GM18858 (cell line): ENCODE measurements at regions not wholly inside any gene's neighbourhood (a gene's known extent, or its start where the extent isn't known, plus 50 kb on each side); places are given as distances from the start of the nearest gene placed in this dataset.

Experiments
- ATAC-seq: cut with Tn5 transposase; IDR thresholded peaks from one replicate; pipeline ENCODE4 v1.9.1; 2021; ENCODE audit not compliant: unreplicated experiment

GRCh38 chr12:19572920-19573558 is 133.7 kb downstream of the AEBP2 start:
- ATAC-seq = no peak

GRCh38 chr12:19573866-19574265 is 134.6 kb downstream of the AEBP2 start:
- ATAC-seq = no peak

- ATAC-seq = no peak
Measured at GRCh38 chr12:19574601-19575000, 135.3 kb downstream of the AEBP2 start.

DNA sequence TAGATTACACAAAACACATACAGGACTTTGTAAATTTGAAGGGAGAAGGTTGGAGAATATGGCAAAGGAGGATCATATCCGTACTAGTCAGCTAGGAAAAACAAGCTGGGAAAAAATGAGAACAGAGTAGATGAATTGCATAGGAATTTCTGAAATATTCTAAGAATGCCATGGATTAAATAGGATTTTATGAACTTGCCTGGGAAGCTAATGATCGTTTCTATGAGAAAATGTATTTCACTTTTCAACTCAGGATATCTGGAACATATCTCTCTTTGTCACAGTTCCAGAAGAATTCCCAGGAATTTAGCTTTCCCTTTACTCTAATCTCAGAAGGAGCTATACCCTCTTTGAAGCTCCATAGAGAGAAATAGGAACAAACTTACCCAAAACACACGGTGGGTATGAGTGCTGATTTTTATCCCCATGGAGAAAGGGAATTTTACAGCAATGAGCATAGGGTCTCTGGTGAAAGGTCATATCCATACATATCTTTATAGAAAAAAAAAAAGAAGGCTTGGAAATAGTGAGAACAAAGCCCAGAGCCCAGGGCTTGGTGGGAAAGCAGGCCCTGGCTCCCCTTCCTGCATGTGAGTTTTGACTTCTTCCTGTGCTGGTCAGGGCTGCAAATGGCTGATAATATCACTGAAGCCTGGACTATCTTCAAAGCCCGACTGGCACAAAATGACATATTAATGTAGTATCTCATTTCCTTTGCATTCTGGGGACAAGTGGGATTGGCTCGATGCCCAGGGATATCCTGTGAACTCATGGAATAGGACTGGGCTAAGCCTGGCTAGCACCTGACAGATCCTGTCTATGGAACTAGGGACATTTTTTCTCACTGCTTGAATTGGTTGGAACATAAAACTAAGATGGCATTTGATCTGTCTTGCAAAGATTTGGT is 136.3 kb downstream of the AEBP2 start:
- no peak for ATAC-seq

GRCh38 chr12:19576506-19577280 is 137.4 kb downstream of the AEBP2 start:
- ATAC-seq = no peak

DNA sequence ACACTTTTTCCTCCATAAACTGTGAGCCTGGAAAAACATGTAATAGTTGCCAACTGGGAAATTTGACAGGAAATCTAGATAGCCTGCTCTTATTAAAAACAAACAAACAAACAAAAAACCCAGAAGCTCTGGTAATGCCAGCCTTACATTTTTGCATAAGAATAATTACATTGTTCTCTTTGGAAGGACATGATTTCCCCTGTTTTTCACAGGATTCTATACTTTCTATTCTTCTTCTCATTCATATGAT is 137.9 kb downstream of the AEBP2 start:
- ATAC-seq = no peak

DNA sequence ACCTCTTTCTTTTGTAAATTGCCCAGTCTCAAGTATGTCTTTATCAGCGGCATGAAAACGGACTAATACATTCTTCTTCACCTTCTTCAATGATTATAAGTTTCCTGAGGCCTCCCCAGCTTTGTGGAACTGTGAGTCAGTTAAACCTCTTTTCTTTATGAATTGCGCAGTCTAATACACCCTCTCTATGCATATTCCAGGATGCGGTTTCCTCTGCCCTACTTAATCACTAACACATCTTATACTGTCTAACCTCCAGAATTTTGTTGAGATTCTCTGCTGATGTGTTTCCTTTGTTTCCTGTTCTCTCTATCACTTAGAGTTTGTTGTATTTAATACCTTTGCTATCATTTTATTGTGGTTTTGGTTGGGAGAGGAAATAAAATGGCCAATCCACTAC is 145.4 kb downstream of the AEBP2 start:
- ATAC-seq = no peak

- ATAC-seq = no peak
Measured at GRCh38 chr12:19588951-19589350, 149.7 kb downstream of the AEBP2 start.

DNA sequence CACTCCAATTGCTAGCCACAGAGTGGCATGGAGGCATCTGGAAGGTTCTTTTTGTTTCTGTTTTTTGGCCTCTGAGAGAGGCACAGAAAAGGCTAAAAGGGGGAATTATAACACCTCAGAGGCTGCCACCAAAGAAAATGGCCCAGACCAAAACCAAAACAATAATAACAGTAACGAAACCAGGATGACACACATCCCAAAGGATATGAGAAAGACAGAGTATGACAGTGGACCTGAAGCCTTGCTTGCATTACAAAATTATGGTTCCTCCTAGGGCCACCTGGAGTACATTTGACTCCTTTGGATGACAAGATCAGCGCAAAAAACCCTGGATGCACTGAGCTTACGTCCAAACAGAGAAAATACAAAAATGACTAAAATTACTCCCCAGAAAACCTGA is 152.7 kb downstream of the AEBP2 start:
- ATAC-seq = no peak

DNA sequence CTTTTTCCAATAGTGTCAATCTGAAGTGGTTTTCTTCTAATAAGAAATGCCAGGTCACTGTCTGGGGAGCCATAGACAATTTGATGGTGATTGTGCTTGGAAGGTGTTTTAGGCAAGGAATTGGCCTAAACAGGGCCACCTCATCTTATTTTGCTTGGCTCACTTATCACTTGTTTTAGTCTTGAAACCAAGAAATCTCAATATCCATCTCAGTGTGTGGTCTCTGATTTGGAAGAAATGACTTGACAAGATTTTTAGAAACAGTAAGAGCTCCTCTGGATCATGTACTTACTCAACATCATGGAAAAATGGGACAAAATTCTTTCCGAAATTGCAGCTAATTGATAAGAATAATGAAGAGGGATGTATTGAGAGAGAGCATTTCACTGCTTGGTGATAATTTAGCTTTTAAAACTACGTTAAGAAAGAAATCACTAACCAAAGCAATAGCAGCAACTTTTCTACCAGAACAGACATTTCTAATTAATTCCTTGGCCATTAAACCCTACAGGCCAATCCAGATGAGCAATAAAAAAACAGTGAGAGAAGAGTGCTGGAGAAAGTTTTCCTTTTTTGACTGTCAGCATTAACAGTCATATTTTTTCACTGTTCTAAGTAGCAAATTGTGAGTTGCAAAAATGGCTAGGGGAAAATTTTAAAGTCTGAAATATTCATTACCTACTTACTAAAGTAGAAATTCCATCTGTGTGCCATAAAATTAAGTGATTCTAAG is 157.3 kb downstream of the AEBP2 start:
- ATAC-seq = no peak

- ATAC-seq = no peak
Measured at GRCh38 chr12:19597167-19598026, 158.1 kb downstream of the AEBP2 start.

DNA sequence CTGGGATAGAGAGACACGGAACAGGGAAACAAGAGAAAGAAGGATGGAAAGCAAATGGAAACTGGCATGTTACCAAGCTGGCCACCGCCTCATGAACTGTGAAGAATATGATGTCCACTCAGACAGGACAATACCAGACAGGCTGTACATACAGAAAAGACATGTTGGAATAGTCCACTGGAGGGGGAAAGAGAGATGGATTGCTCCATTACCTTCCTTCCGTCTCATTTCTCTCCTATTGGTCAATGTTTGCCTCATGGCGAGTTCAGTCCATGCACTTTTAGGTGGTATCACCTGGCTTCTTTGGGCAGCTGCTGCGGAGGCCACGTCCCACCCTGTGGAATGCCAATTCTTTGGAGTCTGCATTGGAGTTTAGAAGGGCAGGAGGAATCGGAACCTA is 166.4 kb downstream of the AEBP2 start:
- ATAC-seq = no peak

DNA sequence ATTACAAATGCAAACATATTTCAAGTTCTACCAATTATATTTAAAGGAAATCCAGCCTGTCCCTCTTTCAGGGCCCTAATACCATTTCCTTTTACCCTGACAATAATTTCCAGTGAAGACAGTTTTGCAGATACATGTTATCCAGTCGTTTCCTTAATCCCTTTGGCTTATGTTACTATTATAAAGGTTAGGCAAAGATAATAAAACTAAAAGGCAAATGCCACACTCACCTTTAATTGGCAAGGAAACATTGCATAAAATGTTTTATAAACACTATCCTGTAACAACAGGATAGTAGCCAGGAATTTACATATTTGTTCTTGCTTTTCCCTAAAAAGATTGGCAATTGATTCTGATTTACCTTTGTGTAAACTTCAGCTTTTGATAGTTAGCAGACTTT is 168.7 kb downstream of the AEBP2 start:
- ATAC-seq = no peak

- ATAC-seq = no peak
Measured at GRCh38 chr12:19613051-19613535, 173.8 kb downstream of the AEBP2 start.

DNA sequence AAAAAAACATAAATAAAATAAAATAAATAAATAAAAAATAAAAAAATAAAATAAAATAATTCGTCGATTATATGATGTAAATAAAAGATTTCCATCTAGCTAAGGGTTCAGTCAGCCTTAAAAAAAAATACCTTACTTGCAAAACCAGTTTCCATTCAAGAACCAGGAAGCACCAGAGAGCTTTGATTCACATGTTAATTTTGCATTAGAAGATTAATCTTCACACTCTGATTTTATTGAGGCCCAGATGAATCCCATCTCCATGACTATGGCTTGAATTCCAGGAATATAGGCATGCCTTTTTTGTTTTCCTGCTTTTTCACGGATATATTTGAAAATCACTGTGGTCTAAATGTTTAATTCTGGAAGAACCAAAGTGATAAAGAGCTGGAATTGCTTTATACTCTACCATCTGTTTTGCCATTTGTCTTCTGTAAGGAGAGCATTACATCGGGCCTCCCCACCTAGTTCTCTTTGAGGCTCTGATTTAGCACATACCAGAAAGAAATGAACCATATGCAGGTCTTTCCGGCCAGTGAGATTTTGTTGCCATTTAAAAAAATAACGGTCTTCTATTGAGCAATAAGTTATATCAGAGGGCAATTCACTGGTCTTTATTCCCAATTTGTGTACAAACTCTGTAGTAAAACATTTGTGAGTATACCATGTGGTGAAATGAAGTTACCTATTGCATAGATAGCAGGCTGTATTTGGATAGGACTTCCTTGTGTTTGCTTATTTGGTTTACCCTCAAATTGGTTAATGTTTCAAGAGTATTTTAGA is 175.5 kb downstream of the AEBP2 start:
- ATAC-seq = no peak

- no peak for ATAC-seq
Measured at GRCh38 chr12:19615384-19615725, 176.1 kb downstream of the AEBP2 start.

GRCh38 chr12:19616781-19617180 is 177.5 kb downstream of the AEBP2 start:
- no peak for ATAC-seq

DNA sequence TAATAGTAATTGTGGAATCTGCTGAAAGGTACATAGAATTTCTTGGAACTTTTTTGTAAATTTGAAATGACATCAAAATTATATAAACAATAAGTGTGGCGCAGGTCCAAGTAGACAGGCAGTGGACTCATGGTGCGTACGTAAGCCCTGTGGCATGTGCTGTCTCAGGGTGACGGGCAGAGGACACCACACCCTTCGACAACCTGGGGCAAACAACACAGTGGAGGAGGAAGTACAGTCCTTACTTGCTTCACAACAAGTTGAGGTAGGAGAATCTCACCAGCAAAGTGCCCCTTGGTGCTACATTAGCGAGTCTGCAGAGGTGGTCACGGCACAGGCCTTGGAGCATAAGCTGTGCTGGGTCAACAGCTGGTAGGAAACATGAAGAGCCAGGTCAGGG is 180.9 kb downstream of the AEBP2 start:
- no peak for ATAC-seq

DNA sequence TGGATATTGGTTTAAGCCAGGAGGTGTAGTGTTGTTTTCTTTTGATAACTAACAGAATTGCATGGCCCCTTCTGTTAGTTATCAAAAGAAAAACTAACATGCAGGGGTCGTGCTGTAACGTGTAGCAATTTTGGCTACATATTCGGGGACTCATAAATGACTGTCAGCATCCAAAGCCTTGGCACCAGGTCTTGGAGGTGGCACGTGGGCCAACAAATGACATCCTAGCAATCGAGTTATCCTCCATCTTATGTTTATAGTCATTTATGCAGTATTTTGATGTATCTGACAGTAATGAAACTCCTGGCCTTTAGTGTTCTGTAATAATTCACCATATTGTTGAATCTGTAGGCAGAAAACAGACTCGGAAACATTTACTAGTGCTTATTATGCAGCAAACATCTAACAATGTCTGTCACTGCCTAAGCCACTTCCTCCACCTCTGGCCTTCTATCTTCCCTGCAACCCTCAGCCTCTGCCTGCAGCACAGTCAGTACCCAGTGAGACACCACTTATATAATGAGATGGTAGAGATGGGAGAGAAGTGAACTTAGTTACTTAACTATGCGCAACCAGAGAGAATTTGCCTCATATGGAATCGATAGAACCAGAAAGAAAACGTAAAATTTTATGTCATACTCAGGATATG is 184.6 kb downstream of the AEBP2 start:
- ATAC-seq = no peak
